ENCODE measurements at regions not wholly inside any gene's neighbourhood (a gene's known extent, or its start where the extent isn't known, plus 50 kb on each side); places are given as distances from the start of the nearest gene placed in this dataset.

- Histone ChIP-seq H3K27ac (ENCODE audit: low read depth) (no peak overlapping the region), H3K4me3 (ENCODE audit: low read depth, low read length) (no peak overlapping the region), H3K36me3 (ENCODE audit: insufficient read depth) (no peaks in the 10 kb centered on the region), H3K4me1 (ENCODE audit: insufficient read depth) (no peaks in the 10 kb centered on the region)
- 87% methylated on average over 1 of the region's 1 CpG for WGBS
- DNase-seq (ENCODE audit: extremely low spot score): no peak
Measured at GRCh38 chr12:72790273-72790672, 518.1 kb downstream of the TRHDE start.

GRCh38 chr12:72792889-72793288, 520.7 kb downstream of the TRHDE start:
- Histone ChIP-seq H3K4me3 (ENCODE audit: low read depth, low read length) (no peak overlapping the region), H3K4me1 (ENCODE audit: insufficient read depth) (no peaks in the 10 kb centered on the region), H3K36me3 (ENCODE audit: insufficient read depth) (no peaks in the 10 kb centered on the region), H3K27ac (ENCODE audit: low read depth) (no peak overlapping the region)
- DNase-seq (ENCODE audit: extremely low spot score): no peak
- 94% methylated on average over 3 of the region's 3 CpGs for WGBS

- Histone ChIP-seq H3K4me1 (ENCODE audit: insufficient read depth) (no peaks in the 10 kb centered on the region), H3K27ac (ENCODE audit: low read depth) (no peak overlapping the region), H3K4me3 (ENCODE audit: low read depth, low read length) (no peak overlapping the region), H3K36me3 (ENCODE audit: insufficient read depth) (no peaks in the 10 kb centered on the region)
- 82% methylated on average over 1 of the region's 1 CpG for WGBS
- DNase-seq (ENCODE audit: extremely low spot score): no peak
Measured at GRCh38 chr12:72793796-72794195, 521.6 kb downstream of the TRHDE start.

- H3K36me3 ChIP-seq (ENCODE audit: insufficient read depth): no peaks in the 10 kb centered on the region
- no peak overlapping the region for H3K27ac ChIP-seq (ENCODE audit: low read depth)
- no peaks in the 10 kb centered on the region for H3K4me1 ChIP-seq (ENCODE audit: insufficient read depth)
- no peak overlapping the region for H3K4me3 ChIP-seq (ENCODE audit: low read depth, low read length)
- no peak for DNase-seq (ENCODE audit: extremely low spot score)
Measured at GRCh38 chr12:72815421-72815820, 543.3 kb downstream of the TRHDE start.

- no peak overlapping the region for H3K4me3 ChIP-seq (ENCODE audit: low read depth, low read length)
- no peak for DNase-seq (ENCODE audit: extremely low spot score)
- 89% methylated on average over 2 of the region's 2 CpGs for WGBS
- no peaks in the 10 kb centered on the region for H3K4me1 ChIP-seq (ENCODE audit: insufficient read depth)
- H3K36me3 ChIP-seq (ENCODE audit: insufficient read depth): no peaks in the 10 kb centered on the region
- no peak overlapping the region for H3K27ac ChIP-seq (ENCODE audit: low read depth)
Measured at GRCh38 chr12:72828662-72829324, 556.6 kb downstream of the TRHDE start.

- peak; percentile 1 for DNase-seq (ENCODE audit: extremely low spot score)
- 89% methylated on average over 1 of the region's 1 CpG for WGBS
Measured at GRCh38 chr12:72829838-72830237, 557.7 kb downstream of the TRHDE start.

GRCh38 chr12:72832024-72832423, 559.9 kb downstream of the TRHDE start:
- Histone ChIP-seq H3K4me1 (ENCODE audit: insufficient read depth) (no peaks in the 10 kb centered on the region), H3K36me3 (ENCODE audit: insufficient read depth) (no peaks in the 10 kb centered on the region), H3K27ac (ENCODE audit: low read depth) (no peak overlapping the region), H3K4me3 (ENCODE audit: low read depth, low read length) (no peak overlapping the region)
- 56% methylated on average over 4 of the region's 4 CpGs for WGBS
- no peak for DNase-seq (ENCODE audit: extremely low spot score)

More at GRCh38 chr12:72829838-72830237, 557.7 kb downstream of the TRHDE start:
- H3K36me3 ChIP-seq (ENCODE audit: insufficient read depth): no peaks in the 10 kb centered on the region
- no peaks in the 10 kb centered on the region for H3K4me1 ChIP-seq (ENCODE audit: insufficient read depth)
- H3K4me3 ChIP-seq (ENCODE audit: low read depth, low read length): no peak overlapping the region
- no peak overlapping the region for H3K27ac ChIP-seq (ENCODE audit: low read depth)

GRCh38 chr12:72836194-72836593, 564.0 kb downstream of the TRHDE start:
- no peak overlapping the region for H3K4me3 ChIP-seq (ENCODE audit: low read depth, low read length)
- no peaks in the 10 kb centered on the region for H3K36me3 ChIP-seq (ENCODE audit: insufficient read depth)
- no peak for DNase-seq (ENCODE audit: extremely low spot score)
- no peak overlapping the region for H3K27ac ChIP-seq (ENCODE audit: low read depth)
- no peaks in the 10 kb centered on the region for H3K4me1 ChIP-seq (ENCODE audit: insufficient read depth)

GRCh38 chr12:72839696-72840095, 567.5 kb downstream of the TRHDE start:
- no peak overlapping the region for H3K27ac ChIP-seq (ENCODE audit: low read depth)
- H3K4me3 ChIP-seq (ENCODE audit: low read depth, low read length): no peak overlapping the region
- 44% methylated on average over 1 of the region's 1 CpG for WGBS
- H3K4me1 ChIP-seq (ENCODE audit: insufficient read depth): no peaks in the 10 kb centered on the region
- DNase-seq (ENCODE audit: extremely low spot score): no peak
- no peaks in the 10 kb centered on the region for H3K36me3 ChIP-seq (ENCODE audit: insufficient read depth)

GRCh38 chr12:72863671-72864070, 591.5 kb downstream of the TRHDE start:
- H3K27ac ChIP-seq (ENCODE audit: low read depth): no peak overlapping the region
- 58% methylated on average over 2 of the region's 2 CpGs for WGBS

GRCh38 chr12:72865921-72866320, 593.8 kb downstream of the TRHDE start:
- Histone ChIP-seq H3K4me3 (ENCODE audit: low read depth, low read length) (no peak overlapping the region), H3K36me3 (ENCODE audit: insufficient read depth) (no peaks in the 10 kb centered on the region), H3K27ac (ENCODE audit: low read depth) (no peak overlapping the region), H3K4me1 (ENCODE audit: insufficient read depth) (no peaks in the 10 kb centered on the region)
- no peak for DNase-seq (ENCODE audit: extremely low spot score)
- 89% methylated on average over 2 of the region's 2 CpGs for WGBS

More at GRCh38 chr12:72863671-72864070, 591.5 kb downstream of the TRHDE start:
- Histone ChIP-seq H3K4me3 (ENCODE audit: low read depth, low read length) (no peak overlapping the region), H3K36me3 (ENCODE audit: insufficient read depth) (no peaks in the 10 kb centered on the region), H3K4me1 (ENCODE audit: insufficient read depth) (no peaks in the 10 kb centered on the region)
- no peak for DNase-seq (ENCODE audit: extremely low spot score)

GRCh38 chr12:72869024-72869423, 596.9 kb downstream of the TRHDE start:
- Histone ChIP-seq H3K27ac (ENCODE audit: low read depth) (no peak overlapping the region), H3K4me1 (ENCODE audit: insufficient read depth) (no peaks in the 10 kb centered on the region), H3K36me3 (ENCODE audit: insufficient read depth) (no peaks in the 10 kb centered on the region), H3K4me3 (ENCODE audit: low read depth, low read length) (no peak overlapping the region)
- DNase-seq (ENCODE audit: extremely low spot score): no peak
- 78% methylated on average over 6 of the region's 6 CpGs for WGBS

GRCh38 chr12:72872238-72872887, 600.2 kb downstream of the TRHDE start:
- Histone ChIP-seq H3K4me1 (ENCODE audit: insufficient read depth) (no peaks in the 10 kb centered on the region), H3K36me3 (ENCODE audit: insufficient read depth) (no peaks in the 10 kb centered on the region), H3K4me3 (ENCODE audit: low read depth, low read length) (no peak overlapping the region), H3K27ac (ENCODE audit: low read depth) (no peak overlapping the region)
- WGBS: 48% methylated on average over 5 of the region's 5 CpGs
- DNase-seq (ENCODE audit: extremely low spot score): no peak

- H3K4me3 ChIP-seq (ENCODE audit: low read depth, low read length): no peak overlapping the region
- H3K27ac ChIP-seq (ENCODE audit: low read depth): no peak overlapping the region
- no peaks in the 10 kb centered on the region for H3K36me3 ChIP-seq (ENCODE audit: insufficient read depth)
- H3K4me1 ChIP-seq (ENCODE audit: insufficient read depth): no peaks in the 10 kb centered on the region
- WGBS: 80% methylated on average over 7 of the region's 7 CpGs
- no peak for DNase-seq (ENCODE audit: extremely low spot score)
Measured at GRCh38 chr12:72872996-72873395, 600.8 kb downstream of the TRHDE start.

All from urinary bladder (tissue), 3 donors.